ENCODE measurements at regions not wholly inside any gene's neighbourhood (a gene's known extent, or its start where the extent isn't known, plus 50 kb on each side); places are given as distances from the start of the nearest gene placed in this dataset.

- TF ChIP-seq EZH2phosphoT487 (IDR thresholded peaks at IDR 0.05; ENCODE audit: insufficient read depth, low read depth) (no peak), EZH2 (IDR thresholded peaks at IDR 0.05; ENCODE audit: insufficient read depth, poor library complexity, severe bottlenecking) (no peak)
These were observed 139.7 kb upstream of the PTER start for GRCh38 chr10:16297069-16297468.
